ENCODE measurements at regions not wholly inside any gene's neighbourhood (a gene's known extent, or its start where the extent isn't known, plus 50 kb on each side); places are given as distances from the start of the nearest gene placed in this dataset.

DNA sequence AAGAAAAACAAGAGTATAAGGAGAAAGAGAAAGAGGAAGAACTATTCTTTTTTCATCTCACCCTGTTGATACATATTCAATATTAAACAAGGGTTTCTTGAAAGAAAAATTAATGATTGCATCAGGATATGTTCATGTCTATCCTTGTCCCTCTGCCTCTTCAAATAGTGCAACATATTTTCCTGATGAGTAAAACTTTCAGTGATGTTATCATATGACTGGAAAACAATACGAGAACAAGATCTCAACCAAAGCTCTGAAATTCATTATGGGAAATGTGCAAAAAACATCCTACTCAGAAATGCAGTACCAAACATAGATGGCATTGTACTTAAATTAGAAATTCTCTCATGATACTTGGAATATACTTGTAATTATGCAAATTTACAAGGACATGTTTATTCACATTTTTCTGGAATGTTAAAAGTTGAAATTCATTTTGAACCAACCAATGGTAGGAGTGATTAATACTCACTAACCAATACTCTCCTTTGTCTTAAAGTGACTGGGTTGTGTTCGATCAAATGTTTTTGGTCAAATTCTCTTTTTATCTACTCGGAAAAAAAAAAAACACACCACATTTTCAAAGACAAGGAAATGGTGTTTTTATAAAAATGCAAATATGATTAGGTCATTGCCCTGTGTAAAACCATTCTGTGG, 148.9 kb upstream of the GULP1 start:
- Histone ChIP-seq H2AFZ (ENCODE audit: low read depth, low read length, severe bottlenecking) (no peak overlapping the region), H3K9me2 (replicated peaks; ENCODE audit: insufficient read depth, low read length) (peaks cover 2% of the 10 kb centered on the region; the same call in 1 of the 2 replicates), H3K27ac (ENCODE audit: low read depth, low read length) (no peak overlapping the region), H3F3A (ENCODE audit: insufficient read depth) (no peaks in the 10 kb centered on the region; the same call in 1 of the 2 replicates), H3K36me3 (ENCODE audit: low read length) (no peaks in the 10 kb centered on the region), H3K79me2 (ENCODE audit: insufficient read depth, low read length) (no peaks in the 10 kb centered on the region), H4K20me1 (ENCODE audit: low read depth, low read length) (no peaks in the 10 kb centered on the region), H3K4me3 (ENCODE audit: insufficient read depth, low read length, poor library complexity, severe bottlenecking) (no peak overlapping the region), H3K27me3 (ENCODE audit: low read length) (no peaks in the 10 kb centered on the region), H3K9ac (ENCODE audit: low read length) (no peak overlapping the region), H3K9me3 (ENCODE audit: insufficient read depth, low read length) (no peaks in the 10 kb centered on the region), H3K4me2 (ENCODE audit: low read depth, low read length, poor library complexity, severe bottlenecking) (no peak overlapping the region)
- no peak for TF ChIP-seq EZH2phosphoT487 (conservative IDR thresholded peaks at IDR 0.05; ENCODE audit: low read length)
- TF ChIP-seq, protein P1, sequence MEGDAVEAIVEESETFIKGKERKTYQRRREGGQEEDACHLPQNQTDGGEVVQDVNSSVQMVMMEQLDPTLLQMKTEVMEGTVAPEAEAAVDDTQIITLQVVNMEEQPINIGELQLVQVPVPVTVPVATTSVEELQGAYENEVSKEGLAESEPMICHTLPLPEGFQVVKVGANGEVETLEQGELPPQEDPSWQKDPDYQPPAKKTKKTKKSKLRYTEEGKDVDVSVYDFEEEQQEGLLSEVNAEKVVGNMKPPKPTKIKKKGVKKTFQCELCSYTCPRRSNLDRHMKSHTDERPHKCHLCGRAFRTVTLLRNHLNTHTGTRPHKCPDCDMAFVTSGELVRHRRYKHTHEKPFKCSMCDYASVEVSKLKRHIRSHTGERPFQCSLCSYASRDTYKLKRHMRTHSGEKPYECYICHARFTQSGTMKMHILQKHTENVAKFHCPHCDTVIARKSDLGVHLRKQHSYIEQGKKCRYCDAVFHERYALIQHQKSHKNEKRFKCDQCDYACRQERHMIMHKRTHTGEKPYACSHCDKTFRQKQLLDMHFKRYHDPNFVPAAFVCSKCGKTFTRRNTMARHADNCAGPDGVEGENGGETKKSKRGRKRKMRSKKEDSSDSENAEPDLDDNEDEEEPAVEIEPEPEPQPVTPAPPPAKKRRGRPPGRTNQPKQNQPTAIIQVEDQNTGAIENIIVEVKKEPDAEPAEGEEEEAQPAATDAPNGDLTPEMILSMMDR (IDR thresholded peaks at IDR 0.05; ENCODE audit: insufficient read depth, low read length, poor library complexity, severe bottlenecking), result no peak

DNA sequence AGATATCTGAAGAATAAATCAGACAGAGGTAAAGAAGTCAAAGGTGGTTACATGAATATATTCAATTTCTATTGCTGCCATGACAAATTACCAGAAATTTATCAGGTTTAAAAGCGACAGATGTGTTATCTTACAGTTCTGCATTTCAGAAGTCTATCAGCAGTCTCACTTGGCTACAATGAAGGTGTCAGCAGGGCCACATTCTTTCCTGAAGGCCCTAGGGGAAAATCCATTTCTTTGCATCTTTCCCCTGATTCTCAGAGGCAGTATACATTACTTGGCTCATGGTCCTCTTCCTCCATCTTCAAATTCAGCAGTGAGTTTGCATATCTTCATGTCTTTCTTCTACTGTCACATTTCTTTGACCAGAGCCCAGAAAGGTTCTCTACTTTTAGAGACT, 145.8 kb upstream of the GULP1 start:
- Histone ChIP-seq H2AFZ (ENCODE audit: low read depth, low read length, severe bottlenecking) (no peak overlapping the region), H3K4me2 (ENCODE audit: low read depth, low read length, poor library complexity, severe bottlenecking) (no peak overlapping the region), H3F3A (ENCODE audit: insufficient read depth) (no peaks in the 10 kb centered on the region; the same call in 1 of the 2 replicates), H4K20me1 (ENCODE audit: low read depth, low read length) (no peaks in the 10 kb centered on the region), H3K9me2 (replicated peaks; ENCODE audit: insufficient read depth, low read length) (peaks cover 2% of the 10 kb centered on the region; the same call in 1 of the 2 replicates), H3K36me3 (ENCODE audit: low read length) (no peaks in the 10 kb centered on the region), H3K9ac (ENCODE audit: low read length) (no peak overlapping the region), H3K27me3 (ENCODE audit: low read length) (no peaks in the 10 kb centered on the region), H3K79me2 (ENCODE audit: insufficient read depth, low read length) (no peaks in the 10 kb centered on the region), H3K27ac (ENCODE audit: low read depth, low read length) (no peak overlapping the region), H3K9me3 (ENCODE audit: insufficient read depth, low read length) (no peaks in the 10 kb centered on the region), H3K4me3 (ENCODE audit: insufficient read depth, low read length, poor library complexity, severe bottlenecking) (no peak overlapping the region)
- TF ChIP-seq EZH2phosphoT487 (conservative IDR thresholded peaks at IDR 0.05; ENCODE audit: low read length), result no peak
- TF ChIP-seq, protein P1 (IDR thresholded peaks at IDR 0.05; ENCODE audit: insufficient read depth, low read length, poor library complexity, severe bottlenecking), result no peak

DNA sequence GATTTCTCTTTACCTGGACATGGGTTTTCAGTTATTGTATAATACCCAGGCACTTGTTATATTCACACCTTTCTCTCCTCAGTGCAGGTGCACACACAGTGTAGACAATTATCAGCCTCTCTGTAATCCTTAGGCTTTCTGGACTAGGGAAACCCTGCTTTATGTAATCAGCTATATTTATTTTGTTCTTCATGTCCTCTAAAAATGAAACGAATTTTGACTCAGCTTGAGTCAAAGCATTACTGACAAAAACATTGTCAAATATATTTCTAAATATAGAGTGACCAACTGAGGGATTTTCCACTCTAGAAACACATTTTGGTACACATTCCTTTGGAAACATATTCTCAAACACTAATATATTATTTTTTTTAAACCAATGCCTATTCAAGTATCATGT, 144.8 kb upstream of the GULP1 start:
- Histone ChIP-seq H3K27ac (ENCODE audit: low read depth, low read length) (no peak overlapping the region), H3K9me2 (replicated peaks; ENCODE audit: insufficient read depth, low read length) (peaks cover 2% of the 10 kb centered on the region; the same call in 1 of the 2 replicates), H3K4me2 (ENCODE audit: low read depth, low read length, poor library complexity, severe bottlenecking) (no peak overlapping the region), H3K27me3 (ENCODE audit: low read length) (no peaks in the 10 kb centered on the region), H3F3A (ENCODE audit: insufficient read depth) (no peaks in the 10 kb centered on the region; the same call in 1 of the 2 replicates), H3K36me3 (ENCODE audit: low read length) (no peaks in the 10 kb centered on the region), H3K9ac (ENCODE audit: low read length) (no peak overlapping the region), H3K9me3 (ENCODE audit: insufficient read depth, low read length) (no peaks in the 10 kb centered on the region), H3K79me2 (ENCODE audit: insufficient read depth, low read length) (no peaks in the 10 kb centered on the region), H2AFZ (ENCODE audit: low read depth, low read length, severe bottlenecking) (no peak overlapping the region), H4K20me1 (ENCODE audit: low read depth, low read length) (no peaks in the 10 kb centered on the region), H3K4me3 (ENCODE audit: insufficient read depth, low read length, poor library complexity, severe bottlenecking) (no peak overlapping the region)
- no peak for TF ChIP-seq EZH2phosphoT487 (conservative IDR thresholded peaks at IDR 0.05; ENCODE audit: low read length)
- TF ChIP-seq, protein P1 (IDR thresholded peaks at IDR 0.05; ENCODE audit: insufficient read depth, low read length, poor library complexity, severe bottlenecking), result no peak
